Activated CD4-positive, alpha-beta T cell treated with anti-CD3 and anti-CD28 coated beads for 36 hours (primary cell): ENCODE measurements at regions not wholly inside any gene's neighbourhood (a gene's known extent, or its start where the extent isn't known, plus 50 kb on each side); places are given as distances from the start of the nearest gene placed in this dataset.

Experiments used
- ATAC-seq: fragments of 200-7000 bp; cut with Tn5 transposase; one replicate; pipeline ENCODE4 v1.10.0; 2021; ENCODE audit warnings: mild to moderate bottlenecking, moderate library complexity
- CTCF ChIA-PET: fragments of 350-600 bp; sonication (Branson Sonifier 250); formaldehyde crosslinking; loops from one replicate; lab custom pipeline; 2021; ENCODE audit warnings: antibody characterized with exemption; lab: Charles Lee
- POLR2A ChIA-PET: fragments of 350-600 bp; sonication (Branson Sonifier 250); formaldehyde crosslinking; loops from one replicate; lab custom pipeline; 2021; ENCODE audit warnings: antibody characterized with exemption, inconsistent platforms; lab: Charles Lee
- DNase-seq: peaks from one replicate; pipeline ENCODE4 v3.0.0-alpha.2; 2020
- H3K27ac Mint-ChIP-seq: one replicate; pipeline ENCODE4 v1.8.0; 2021; ENCODE audit warnings: mixed read lengths
- H3K27me3 Mint-ChIP-seq: one replicate; pipeline ENCODE4 v1.8.0; 2021; ENCODE audit warnings: mixed read lengths
- H3K36me3 Mint-ChIP-seq: one replicate; pipeline ENCODE4 v1.8.0; 2021; ENCODE audit warnings: low read depth, mixed read lengths
- H3K4me1 Mint-ChIP-seq: one replicate; pipeline ENCODE4 v1.8.0; 2021; ENCODE audit warnings: mixed read lengths
- H3K4me3 Mint-ChIP-seq: one replicate; pipeline ENCODE4 v1.8.0; 2021; ENCODE audit warnings: mild to moderate bottlenecking, moderate library complexity, mixed read lengths
- H3K9me3 Mint-ChIP-seq: one replicate; pipeline ENCODE4 v1.8.0; 2021; ENCODE audit warnings: low read depth, mixed read lengths
- intact Hi-C, 2 experiments: fragments of 100-400 bp; cut with DNase I in 1 of 2; cut with micrococcal nuclease in 1 of 2; formaldehyde crosslinking; loops; one replicate each; pipeline versions ENCODE4 v1.14.2 to v1.15.1; 2022 to 2024; cut with DNase I, micrococcal nuclease

GRCh38 chr3:40961104-40961857 lies 238.0 kb upstream of the CTNNB1 start:
- DNase-seq = peak; percentile 20

DNA sequence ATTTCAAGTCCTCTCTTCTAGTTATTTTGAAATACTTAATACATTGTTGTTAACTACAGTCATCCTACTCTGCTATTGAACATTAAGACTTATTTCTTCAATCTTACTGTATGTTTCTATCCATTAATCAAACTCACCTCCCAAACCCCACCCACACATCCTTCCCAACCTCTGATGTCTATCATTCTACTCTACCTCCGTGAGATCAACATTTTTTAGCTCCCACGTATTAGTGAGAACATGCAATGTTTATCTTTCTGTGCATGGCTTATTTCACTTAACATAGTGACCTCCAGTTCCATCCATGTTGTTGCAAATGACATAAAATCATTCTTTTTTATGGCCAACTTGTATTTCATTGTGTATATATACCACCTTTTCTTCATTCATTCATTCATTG lies 236.6 kb upstream of the CTNNB1 start:
- Mint-ChIP-seq H3K27ac (no peak overlapping the region), H3K36me3 (no peaks in the 10 kb centered on the region), H3K4me3 (no peak overlapping the region), H3K9me3 (peaks cover 5% of the 10 kb centered on the region), H3K4me1 (peaks cover 11% of the 10 kb centered on the region), H3K27me3 (peaks cover 18% of the 10 kb centered on the region)
- CTCF ChIA-PET = no interaction called here
- intact Hi-C loops = no loop called here
- ATAC-seq = no peak
- no peak for DNase-seq
- POLR2A ChIA-PET = no interaction called here

More at GRCh38 chr3:40961104-40961857, 238.0 kb upstream of the CTNNB1 start:
- Mint-ChIP-seq H3K4me1 (peaks cover 11% of the 10 kb centered on the region), H3K9me3 (peaks cover 7% of the 10 kb centered on the region), H3K27ac (no peak overlapping the region), H3K27me3 (peaks cover 16% of the 10 kb centered on the region), H3K36me3 (no peaks in the 10 kb centered on the region), H3K4me3 (no peak overlapping the region)
- ChIA-PET CTCF (interaction anchor here (2.1 kb wide), 1 partner anchor 11 kb away, joined by 6 read pairs; no protein-coding TSS in a partner anchor), POLR2A (no interaction called here)
- ATAC-seq = peak; percentile 83
- intact Hi-C loops = loop anchor here in 1 of 2 experiments (1.0 to 2.0 kb wide), 3 partner anchors 10 to 624 kb away; no protein-coding TSS in a partner anchor

GRCh38 chr3:40968666-40969065 lies 230.6 kb upstream of the CTNNB1 start:
- intact Hi-C loops = no loop called here
- Mint-ChIP-seq H3K9me3 (peaks cover 4% of the 10 kb centered on the region), H3K4me1 (peaks cover 23% of the 10 kb centered on the region), H3K27me3 (peaks cover 25% of the 10 kb centered on the region), H3K36me3 (no peaks in the 10 kb centered on the region), H3K4me3 (no peak overlapping the region), H3K27ac (no peak overlapping the region)
- no peak for ATAC-seq
- ChIA-PET POLR2A (no interaction called here), CTCF (no interaction called here)
- no peak for DNase-seq

DNA sequence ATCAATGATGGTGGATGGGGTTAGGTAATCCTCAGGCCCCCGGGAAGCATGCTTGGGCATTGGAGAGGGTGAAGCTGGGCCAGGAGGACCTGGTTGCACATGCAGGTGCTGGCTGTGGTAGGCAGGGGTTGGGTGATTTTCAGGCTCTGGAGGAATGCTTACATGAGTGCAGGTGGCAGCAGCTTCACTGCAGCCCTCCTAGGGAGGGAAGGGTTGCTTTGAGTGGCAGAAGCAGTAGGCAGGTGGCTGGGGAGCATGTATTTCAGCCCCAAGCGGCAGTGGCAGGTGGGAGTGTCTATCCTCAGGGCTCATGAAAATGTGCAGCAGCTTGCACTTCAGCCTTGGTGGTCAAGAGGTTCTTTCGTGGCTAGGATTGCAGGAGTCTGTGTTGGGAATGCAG lies 230.0 kb upstream of the CTNNB1 start:
- intact Hi-C loops = no loop called here
- Mint-ChIP-seq H3K27me3 (peaks cover 27% of the 10 kb centered on the region), H3K36me3 (no peaks in the 10 kb centered on the region), H3K9me3 (peaks cover 2% of the 10 kb centered on the region), H3K4me3 (no peak overlapping the region), H3K4me1 (peaks cover 23% of the 10 kb centered on the region), H3K27ac (peak overlapping the region; percentile 15)
- POLR2A ChIA-PET = no interaction called here
- DNase-seq = no peak
- ATAC-seq = no peak
- CTCF ChIA-PET = no interaction called here

DNA sequence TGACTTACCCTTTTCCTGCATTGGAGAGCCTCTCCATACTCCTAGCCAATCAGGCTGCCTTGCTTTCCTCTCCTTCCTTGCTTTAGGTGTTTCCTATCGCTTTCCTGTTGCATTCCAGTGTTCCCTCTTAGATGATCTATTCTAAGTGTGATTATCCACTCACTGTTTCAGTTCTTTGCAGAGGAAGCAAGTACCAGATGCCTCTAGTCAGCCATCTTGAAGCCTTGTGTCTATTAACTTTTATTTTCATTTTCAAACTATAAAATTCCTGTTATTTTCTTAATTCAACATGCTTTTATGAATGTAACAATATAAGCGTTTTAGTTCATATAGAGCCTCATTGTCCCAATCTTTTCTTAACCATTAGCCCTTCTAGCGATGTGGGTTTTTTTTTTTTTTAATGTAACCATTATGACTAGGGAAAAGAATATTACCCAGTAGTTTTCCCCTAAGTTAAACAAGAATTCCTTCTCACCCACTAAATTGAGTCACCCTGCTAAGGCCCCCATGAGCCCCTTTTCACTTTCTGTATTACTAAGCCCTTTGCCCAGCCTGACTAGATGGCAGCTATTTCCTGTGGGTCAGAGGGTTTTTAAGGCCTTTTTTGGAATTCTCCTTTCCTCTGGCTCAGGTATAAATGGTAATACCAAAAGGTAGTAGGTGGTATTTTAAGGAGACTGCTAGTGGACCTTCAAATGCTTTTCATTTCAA lies 229.4 kb upstream of the CTNNB1 start:
- ChIA-PET POLR2A (no interaction called here), CTCF (no interaction called here)
- peaks cover 23% of the 10 kb centered on the region for H3K4me1 Mint-ChIP-seq
- ATAC-seq (no peak), DNase-seq (no peak)
- peaks cover 2% of the 10 kb centered on the region for H3K9me3 Mint-ChIP-seq
- no peak overlapping the region for H3K4me3 Mint-ChIP-seq
- H3K27ac Mint-ChIP-seq = no peak overlapping the region
- intact Hi-C loops = loop anchor here (2.0 to 5.0 kb wide), 4 partner anchors 219 to 867 kb away; no protein-coding TSS in a partner anchor
- no peaks in the 10 kb centered on the region for H3K36me3 Mint-ChIP-seq
- peaks cover 26% of the 10 kb centered on the region for H3K27me3 Mint-ChIP-seq

GRCh38 chr3:40971191-40972168 lies 227.8 kb upstream of the CTNNB1 start:
- H3K27me3 Mint-ChIP-seq = peaks cover 27% of the 10 kb centered on the region
- POLR2A ChIA-PET = no interaction called here
- H3K4me3 Mint-ChIP-seq = peak overlapping the region; percentile 4

DNA sequence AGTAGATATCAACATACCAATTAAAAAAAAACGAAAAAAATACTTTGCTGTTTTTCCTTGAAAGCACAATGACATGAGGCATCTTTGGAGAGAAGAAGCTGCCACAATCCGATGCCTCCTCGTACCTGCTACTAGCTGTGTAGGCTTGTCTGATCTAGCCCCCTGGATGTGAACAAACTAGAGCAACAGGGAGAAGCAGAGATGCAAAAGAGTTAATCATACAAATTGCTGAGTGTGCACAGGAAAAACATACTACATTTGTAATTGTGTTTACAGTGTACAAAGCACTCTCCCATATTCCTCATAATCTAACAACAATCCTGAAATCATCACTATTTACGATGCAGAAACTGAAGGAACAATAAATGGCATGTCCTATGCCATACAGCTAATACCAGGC lies 227.0 kb upstream of the CTNNB1 start:
- ATAC-seq (no peak), DNase-seq (no peak)
- H3K36me3 Mint-ChIP-seq = no peaks in the 10 kb centered on the region
- no peak overlapping the region for H3K4me3 Mint-ChIP-seq
- peaks cover 29% of the 10 kb centered on the region for H3K27me3 Mint-ChIP-seq
- H3K4me1 Mint-ChIP-seq = peaks cover 23% of the 10 kb centered on the region
- intact Hi-C loops = loop anchor here in 1 of 2 experiments (5.0 kb wide), 1 partner anchor 635 kb away; no protein-coding TSS in a partner anchor
- peaks cover 2% of the 10 kb centered on the region for H3K9me3 Mint-ChIP-seq
- peak overlapping the region; percentile 69 for H3K27ac Mint-ChIP-seq
- POLR2A ChIA-PET = no interaction called here
- CTCF ChIA-PET = interaction anchor here (2.0 kb wide), 1 partner anchor 11 kb away, joined by 6 read pairs; no protein-coding TSS in a partner anchor

More at GRCh38 chr3:40971191-40972168, 227.8 kb upstream of the CTNNB1 start:
- DNase-seq = peak; percentile 66
- Mint-ChIP-seq H3K4me1 (peaks cover 23% of the 10 kb centered on the region), H3K27ac (peak overlapping the region; percentile 79), H3K9me3 (peaks cover 2% of the 10 kb centered on the region), H3K36me3 (no peaks in the 10 kb centered on the region)
- CTCF ChIA-PET = interaction anchor here (0.7 to 2.0 kb wide), 2 partner anchors 11 to 292 kb away, joined by 3 to 6 read pairs; no protein-coding TSS in a partner anchor
- ATAC-seq = peak; percentile 93
- intact Hi-C loops = loop anchor here (1.0 to 5.0 kb wide), 7 partner anchors 10 to 865 kb away; no protein-coding TSS in a partner anchor

DNA sequence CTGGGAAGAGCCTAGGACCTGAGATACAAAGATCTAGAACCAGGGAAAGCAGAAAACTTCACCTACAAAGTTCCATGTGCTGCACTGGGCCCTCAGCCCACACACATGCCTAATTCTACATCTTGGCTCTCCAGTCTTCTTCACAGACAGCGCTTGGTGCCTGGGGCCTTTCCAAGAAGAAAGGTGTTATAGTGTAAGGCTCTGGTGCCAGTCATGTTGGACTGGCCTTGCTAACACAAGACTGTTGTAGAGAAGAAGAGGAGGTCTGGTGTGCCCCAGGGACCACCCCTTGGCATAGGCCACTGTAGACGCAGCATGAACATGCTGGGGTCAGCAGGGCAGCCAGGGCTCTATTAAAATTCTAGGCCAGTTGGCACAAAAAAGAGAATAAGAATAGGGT lies 226.2 kb upstream of the CTNNB1 start:
- H3K27me3 Mint-ChIP-seq = peaks cover 33% of the 10 kb centered on the region
- peaks cover 2% of the 10 kb centered on the region for H3K9me3 Mint-ChIP-seq
- ChIA-PET CTCF (interaction anchor here (2.0 kb wide), 1 partner anchor 12 kb away, joined by 6 read pairs; no protein-coding TSS in a partner anchor), POLR2A (no interaction called here)
- no peaks in the 10 kb centered on the region for H3K36me3 Mint-ChIP-seq
- no peak overlapping the region for H3K4me3 Mint-ChIP-seq
- intact Hi-C loops = loop anchor here in 1 of 2 experiments (5.0 kb wide), 1 partner anchor 634 kb away; no protein-coding TSS in a partner anchor
- ATAC-seq = no peak
- H3K27ac Mint-ChIP-seq = no peak overlapping the region
- peaks cover 23% of the 10 kb centered on the region for H3K4me1 Mint-ChIP-seq
- DNase-seq = no peak

GRCh38 chr3:40975711-40976121 lies 223.6 kb upstream of the CTNNB1 start:
- ChIA-PET CTCF (no interaction called here), POLR2A (no interaction called here)
- ATAC-seq (no peak), DNase-seq (no peak)
- Mint-ChIP-seq H3K27ac (no peak overlapping the region), H3K9me3 (no peaks in the 10 kb centered on the region), H3K27me3 (peaks cover 38% of the 10 kb centered on the region), H3K4me3 (no peak overlapping the region), H3K36me3 (no peaks in the 10 kb centered on the region), H3K4me1 (peaks cover 23% of the 10 kb centered on the region)
- intact Hi-C loops = no loop called here

DNA sequence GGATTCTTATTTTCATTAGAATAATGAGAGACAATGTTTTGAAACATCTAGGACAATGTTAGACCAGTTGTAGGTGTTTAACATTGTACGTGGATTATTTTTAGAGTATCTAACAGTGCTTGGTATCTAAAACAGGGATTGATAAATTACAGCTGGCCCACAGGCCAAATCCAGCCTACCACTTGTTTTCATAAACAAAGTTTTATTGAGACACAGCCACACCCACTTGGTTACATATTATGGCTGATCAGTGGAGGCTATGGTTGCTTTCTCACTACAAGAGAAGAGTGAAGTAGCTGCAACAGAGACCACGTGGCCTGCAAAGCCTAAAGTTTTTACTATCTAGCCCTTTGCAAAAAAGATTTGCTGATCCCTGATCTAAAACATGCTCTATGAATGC lies 223.1 kb upstream of the CTNNB1 start:
- H3K9me3 Mint-ChIP-seq = no peaks in the 10 kb centered on the region
- DNase-seq (no peak), ATAC-seq (no peak)
- ChIA-PET CTCF (no interaction called here), POLR2A (no interaction called here)
- H3K27me3 Mint-ChIP-seq = peaks cover 38% of the 10 kb centered on the region
- H3K4me3 Mint-ChIP-seq = no peak overlapping the region
- intact Hi-C loops = no loop called here
- H3K4me1 Mint-ChIP-seq = peaks cover 19% of the 10 kb centered on the region
- H3K27ac Mint-ChIP-seq = no peak overlapping the region
- no peaks in the 10 kb centered on the region for H3K36me3 Mint-ChIP-seq

DNA sequence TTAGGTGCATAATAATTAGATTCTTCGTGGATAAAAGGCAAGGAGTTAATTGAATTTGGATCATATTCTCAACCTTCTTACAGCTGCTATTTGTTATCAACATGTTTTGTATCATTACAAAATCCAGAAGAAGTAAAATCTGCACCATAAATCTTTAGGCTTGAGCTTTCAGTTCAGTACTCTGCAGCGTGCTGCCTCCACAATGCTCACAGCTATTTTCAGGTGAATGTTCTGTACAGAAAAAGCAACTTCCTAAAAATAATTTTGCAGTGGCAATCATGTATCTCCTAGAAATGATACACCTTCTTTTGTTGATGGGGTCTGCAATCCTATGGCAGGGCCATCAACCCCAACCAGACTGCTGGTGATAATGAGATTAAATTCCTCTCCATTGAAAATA lies 220.9 kb upstream of the CTNNB1 start:
- ATAC-seq (no peak), DNase-seq (no peak)
- H3K4me1 Mint-ChIP-seq = peaks cover 8% of the 10 kb centered on the region
- CTCF ChIA-PET = no interaction called here
- H3K27ac Mint-ChIP-seq = no peak overlapping the region
- H3K4me3 Mint-ChIP-seq = no peak overlapping the region
- no peaks in the 10 kb centered on the region for H3K36me3 Mint-ChIP-seq
- POLR2A ChIA-PET = no interaction called here
- H3K27me3 Mint-ChIP-seq = peaks cover 47% of the 10 kb centered on the region
- H3K9me3 Mint-ChIP-seq = no peaks in the 10 kb centered on the region
- intact Hi-C loops = no loop called here
